LNCaP clone FGC (cell line): ENCODE measurements at regions not wholly inside any gene's neighbourhood (a gene's known extent, or its start where the extent isn't known, plus 50 kb on each side); places are given as distances from the start of the nearest gene placed in this dataset.

Source experiments
- DNase-seq: peaks from one replicate; pipeline ENCODE4 v3.0.0-alpha.2; 2011; ENCODE audit warnings: low read depth
- H3K4me3 ChIP-seq: 2 replicates; pipeline ENCODE4 v1.5.1; 2011; ENCODE audit warnings: mild to moderate bottlenecking, low read depth, low read length, control low read depth
- CTCF ChIP-seq: IDR thresholded peaks from 2 replicates; pipeline ENCODE4 v1.5.1; 2012; ENCODE audit warnings: mild to moderate bottlenecking; ENCODE audit not compliant: control insufficient read depth, insufficient read depth; ENCODE audit errors: extremely low read depth

GRCh38 chr5:53355931-53356330 lies 124.5 kb upstream of the FST start:
- no peak for TF ChIP-seq CTCF
- no peak for DNase-seq
- no peak overlapping the region for H3K4me3 ChIP-seq

GRCh38 chr5:53357439-53357838 lies 123.0 kb upstream of the FST start:
- DNase-seq = no peak
- no peak overlapping the region for H3K4me3 ChIP-seq
- TF ChIP-seq CTCF = no peak

GRCh38 chr5:53358794-53359193 lies 121.6 kb upstream of the FST start:
- DNase-seq = no peak
- TF ChIP-seq CTCF = no peak
- no peak overlapping the region for H3K4me3 ChIP-seq

GRCh38 chr5:53359916-53360517 lies 120.4 kb upstream of the FST start:
- no peak overlapping the region for H3K4me3 ChIP-seq
- DNase-seq = no peak
- TF ChIP-seq CTCF = no peak

GRCh38 chr5:53360811-53361210 lies 119.6 kb upstream of the FST start:
- no peak overlapping the region for H3K4me3 ChIP-seq
- no peak for TF ChIP-seq CTCF
- DNase-seq = no peak

GRCh38 chr5:53361708-53362107 lies 118.7 kb upstream of the FST start:
- TF ChIP-seq CTCF = no peak
- DNase-seq = no peak
- H3K4me3 ChIP-seq = no peak overlapping the region

GRCh38 chr5:53362521-53362941 lies 117.9 kb upstream of the FST start:
- TF ChIP-seq CTCF = no peak
- no peak overlapping the region for H3K4me3 ChIP-seq
- no peak for DNase-seq
